Endometrium (tissue), 2 donors: ENCODE measurements at regions not wholly inside any gene's neighbourhood (a gene's known extent, or its start where the extent isn't known, plus 50 kb on each side); places are given as distances from the start of the nearest gene placed in this dataset.
"Not testable (repeated sequence)": the region's sequence is repeated elsewhere in the genome, so short reads cannot be mapped to it uniquely, and the experiment has no call there.

ENCODE experiments used
- FAIRE-seq: peaks from 2 replicates; lab custom pipeline; 2012; peaks lifted over from hg19 to GRCh38; lab: Jason Lieb, UNC
- donor health status: control.
- donor health status: control.

GRCh38 chr4:189834616-189835015, 106.1 kb upstream of the FRG1 start:
- no peak for FAIRE-seq

GRCh38 chr4:189835505-189835904, 105.2 kb upstream of the FRG1 start:
- no peak for FAIRE-seq

GRCh38 chr4:189837471-189837870, 103.2 kb upstream of the FRG1 start:
- no peak for FAIRE-seq

GRCh38 chr4:189838821-189839497, 101.7 kb upstream of the FRG1 start:
- FAIRE-seq: no peak

- no peak for FAIRE-seq
Observed at GRCh38 chr4:189840356-189840755, 100.3 kb upstream of the FRG1 start.

GRCh38 chr4:189843413-189844009, 97.2 kb upstream of the FRG1 start:
- FAIRE-seq: no peak

- FAIRE-seq: no peak
Observed at GRCh38 chr4:189845145-189845846, 95.4 kb upstream of the FRG1 start.

GRCh38 chr4:189846094-189846493, 94.6 kb upstream of the FRG1 start:
- FAIRE-seq: not testable (repeated sequence)

- not testable (repeated sequence) for FAIRE-seq
Observed at GRCh38 chr4:189846608-189847007, 94.1 kb upstream of the FRG1 start.

GRCh38 chr4:189848672-189849071, 92.0 kb upstream of the FRG1 start:
- FAIRE-seq: not testable (repeated sequence)

GRCh38 chr4:189850239-189850856, 90.3 kb upstream of the FRG1 start:
- FAIRE-seq: no peak

- no peak for FAIRE-seq
Observed at GRCh38 chr4:189858435-189858834, 82.2 kb upstream of the FRG1 start.

GRCh38 chr4:189861101-189861500, 79.6 kb upstream of the FRG1 start:
- no peak for FAIRE-seq

GRCh38 chr4:189869236-189869635, 71.4 kb upstream of the FRG1 start:
- no peak for FAIRE-seq

GRCh38 chr4:189870511-189871234, 70.0 kb upstream of the FRG1 start:
- no peak for FAIRE-seq

GRCh38 chr4:189874591-189874990, 66.1 kb upstream of the FRG1 start:
- no peak for FAIRE-seq

GRCh38 chr4:189881190-189881589, 59.5 kb upstream of the FRG1 start:
- FAIRE-seq: not testable (repeated sequence)

- not testable (repeated sequence) for FAIRE-seq
Observed at GRCh38 chr4:189888407-189888806, 52.3 kb upstream of the FRG1 start.
